Erythroblast (primary cell): ENCODE measurements at regions not wholly inside any gene's neighbourhood (a gene's known extent, or its start where the extent isn't known, plus 50 kb on each side); places are given as distances from the start of the nearest gene placed in this dataset.

Experiments
- GATA1 ChIP-seq: IDR thresholded peaks from 2 replicates; pipeline ENCODE4 v1.6.1; 2011; ENCODE audit warnings: low read depth, mild to moderate bottlenecking, control low read depth, low read length, moderate library complexity
- POLR2A ChIP-seq: IDR thresholded peaks from 2 replicates; pipeline ENCODE4 v1.6.1; 2011; ENCODE audit warnings: mild to moderate bottlenecking, low read length

DNA sequence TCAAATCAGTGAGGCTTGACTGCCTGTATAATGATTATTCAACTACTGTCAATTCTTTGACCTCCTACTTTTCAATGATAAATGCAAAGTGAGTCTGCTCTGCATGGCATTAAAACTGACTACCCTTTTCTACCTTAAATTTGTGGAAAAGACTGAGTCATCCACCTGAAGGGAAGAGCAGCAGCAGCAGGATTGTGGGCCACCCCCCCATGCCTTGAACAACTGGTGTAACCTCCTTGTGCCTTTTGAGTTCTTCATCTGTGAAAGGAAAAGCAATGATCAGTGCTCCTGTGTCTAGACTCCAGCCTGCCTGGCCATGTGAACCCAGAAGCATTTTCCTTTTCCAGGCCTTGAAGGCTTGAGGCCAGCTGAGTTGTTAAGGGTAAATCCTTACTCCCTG lies 102.9 kb downstream of the OSR1 start:
- TF ChIP-seq POLR2A (no peak), GATA1 (no peak)
